ENCODE measurements at regions not wholly inside any gene's neighbourhood (a gene's known extent, or its start where the extent isn't known, plus 50 kb on each side); places are given as distances from the start of the nearest gene placed in this dataset.

DNA sequence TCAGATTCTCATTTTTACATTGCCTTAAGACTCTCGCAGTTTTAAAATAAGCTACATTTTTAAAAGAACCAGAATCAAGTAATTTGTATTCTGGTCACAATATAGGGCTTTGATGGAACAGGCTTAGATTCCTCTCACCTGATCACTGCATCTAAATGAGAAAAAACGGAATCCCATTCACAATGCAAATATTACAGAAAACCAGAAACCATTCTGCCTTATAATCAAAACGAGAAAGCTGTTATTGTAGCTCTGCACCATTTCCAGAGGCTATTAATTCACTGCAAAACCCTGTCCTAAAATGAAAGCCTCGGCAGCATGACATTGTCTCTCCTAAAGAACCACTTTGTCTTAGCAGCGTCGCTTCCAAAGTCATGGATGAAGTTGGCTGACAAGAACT is 116.1 kb upstream of the ZNF366 start:
- no peaks in the 10 kb centered on the region for H4K20me1 ChIP-seq (replicated peaks in 1 of 2; ENCODE audit: control insufficient read depth in 1 of 2, insufficient read depth in 2 of 2, low read length in 2 of 2)
- H2AK5ac ChIP-seq (ENCODE audit: low read depth, low read length) = no peak overlapping the region
- no peak overlapping the region for H2BK12ac ChIP-seq (ENCODE audit: low read depth, low read length)
- no peaks in the 10 kb centered on the region for H3K79me1 ChIP-seq (ENCODE audit: low read depth, low read length)
- no peak overlapping the region for H2BK15ac ChIP-seq (ENCODE audit: low read length)
- H3K14ac ChIP-seq (ENCODE audit: insufficient read length) = no peak overlapping the region
- CTCF ChIA-PET (ENCODE audit: partially characterized antibody) = interaction anchor here (3.3 kb wide), 1 partner anchor 12 kb away, joined by 15 read pairs; no protein-coding TSS in a partner anchor
- peaks cover 0 to 9% (median 6%) of the 10 kb centered on the region in 4 experiments; a peak in 5 of 7 replicates for H3K4me1 ChIP-seq (replicated peaks in 1 of 4; ENCODE audit: control insufficient read depth in 3 of 4, insufficient read depth in 4 of 4, low read length in 3 of 4)
- 86% methylated on average over 6 of the region's 6 CpGs; no CpG with 5 or more reads in 1 of the 2 experiments for WGBS, 2 experiments (ENCODE audit: extremely low coverage in 1 of 2, insufficient coverage in 1 of 2, insufficient read length in 1 of 2, insufficient replicate concordance in 2 of 2, low coverage in 1 of 2, low lambda C conversion rate in 2 of 2, missing lambda C conversion rate in 1 of 2)
- H2BK5ac ChIP-seq (ENCODE audit: low read depth, low read length) = no peak overlapping the region
- no peak overlapping the region for H3K27ac ChIP-seq (ENCODE audit: low read depth, low read length)
- no peaks in the 10 kb centered on the region for H3K23me2 ChIP-seq (ENCODE audit: low read depth, low read length)
- H2BK120ac ChIP-seq (replicated peaks; ENCODE audit: low read depth, low read length) = no peak overlapping the region
- no peak overlapping the region for H3K4me2 ChIP-seq (ENCODE audit: insufficient read depth in 1 of 2, low read depth in 2 of 2, low read length in 2 of 2)
- H4K8ac ChIP-seq (ENCODE audit: extremely low read depth, insufficient read depth, low read length) = no peak overlapping the region
- no peak overlapping the region for H4K91ac ChIP-seq (replicated peaks; ENCODE audit: insufficient read length, low read length)
- no peaks in the 10 kb centered on the region for H3K9me3 ChIP-seq (ENCODE audit: insufficient read depth in 2 of 2, low read depth in 1 of 2, low read length in 1 of 2)
- H4K5ac ChIP-seq (ENCODE audit: insufficient read length, low read depth, low read length) = no peak overlapping the region
- H2BK20ac ChIP-seq (ENCODE audit: low read length) = no peak overlapping the region
- no peaks in the 10 kb centered on the region for H3K27me3 ChIP-seq (replicated peaks in 1 of 4; ENCODE audit: control insufficient read depth in 3 of 4, extremely low read depth in 1 of 4, insufficient read depth in 3 of 4, low read length in 3 of 4)
- H2AFZ ChIP-seq (ENCODE audit: low read length) = no peak overlapping the region
- no peak for FAIRE-seq
- H3K23ac ChIP-seq (ENCODE audit: insufficient read length) = no peak overlapping the region
- H3K79me2 ChIP-seq (ENCODE audit: control insufficient read depth in 1 of 2, insufficient read depth in 2 of 2, low read length in 2 of 2) = no peaks in the 10 kb centered on the region
- H3K4ac ChIP-seq (replicated peaks; ENCODE audit: insufficient read length, low read depth, low read length) = no peak overlapping the region
- no peak overlapping the region for H3K18ac ChIP-seq (ENCODE audit: extremely low read depth, low read length)
- POLR2A ChIA-PET (ENCODE audit: partially characterized antibody) = no interaction called here
- no peak overlapping the region for H3K4me3 ChIP-seq (ENCODE audit: extremely low read depth in 1 of 4, insufficient read depth in 2 of 4, low read depth in 3 of 4, low read length in 4 of 4)
- DNase-seq (ENCODE audit: low read depth in 1 of 2, low spot score in 2 of 2) = no peak
- no peak overlapping the region for H3K9ac ChIP-seq (replicated peaks in 1 of 4; ENCODE audit: extremely low read depth in 1 of 4, low read depth in 3 of 4, low read length in 3 of 4)
- no peaks in the 10 kb centered on the region for H3K36me3 ChIP-seq (ENCODE audit: control insufficient read depth in 2 of 4, insufficient read depth in 4 of 4, low read length in 3 of 4)
- no peak overlapping the region for H3K56ac ChIP-seq (replicated peaks; ENCODE audit: insufficient read length, low read depth, low read length)
- TF ChIP-seq PHF8 (conservative IDR thresholded peaks at IDR 0.05; ENCODE audit: low read depth, low read length) (no peak), RAD21 (IDR thresholded peaks at IDR 0.05 in 1 of 2, conservative IDR thresholded peaks at IDR 0.05 in 1 of 2; ENCODE audit: low read depth in 2 of 2, low read length in 2 of 2) (no peak), MAFK (IDR thresholded peaks at IDR 0.05; ENCODE audit: low read depth, low read length) (no peak), RXRA (IDR thresholded peaks at IDR 0.05; ENCODE audit: insufficient read depth, low read depth, low read length) (no peak)

All from H1 (cell line).